ENCODE measurements at regions not wholly inside any gene's neighbourhood (a gene's known extent, or its start where the extent isn't known, plus 50 kb on each side); places are given as distances from the start of the nearest gene placed in this dataset.

- no peak for TF ChIP-seq CTCF (IDR thresholded peaks at IDR 0.05; ENCODE audit: poor library complexity)
- TF ChIP-seq EZH2 (IDR thresholded peaks at IDR 0.05; ENCODE audit: borderline replicate concordance) = no peak
Measured at GRCh38 chr14:54085232-54085761, 128.7 kb upstream of the BMP4 start.

Data from hepatocyte (in vitro differentiated cells).